ENCODE measurements at regions not wholly inside any gene's neighbourhood (a gene's known extent, or its start where the extent isn't known, plus 50 kb on each side); places are given as distances from the start of the nearest gene placed in this dataset.
"Not testable (repeated sequence)": the region's sequence is repeated elsewhere in the genome, so short reads cannot be mapped to it uniquely, and the experiment has no call there.

DNA sequence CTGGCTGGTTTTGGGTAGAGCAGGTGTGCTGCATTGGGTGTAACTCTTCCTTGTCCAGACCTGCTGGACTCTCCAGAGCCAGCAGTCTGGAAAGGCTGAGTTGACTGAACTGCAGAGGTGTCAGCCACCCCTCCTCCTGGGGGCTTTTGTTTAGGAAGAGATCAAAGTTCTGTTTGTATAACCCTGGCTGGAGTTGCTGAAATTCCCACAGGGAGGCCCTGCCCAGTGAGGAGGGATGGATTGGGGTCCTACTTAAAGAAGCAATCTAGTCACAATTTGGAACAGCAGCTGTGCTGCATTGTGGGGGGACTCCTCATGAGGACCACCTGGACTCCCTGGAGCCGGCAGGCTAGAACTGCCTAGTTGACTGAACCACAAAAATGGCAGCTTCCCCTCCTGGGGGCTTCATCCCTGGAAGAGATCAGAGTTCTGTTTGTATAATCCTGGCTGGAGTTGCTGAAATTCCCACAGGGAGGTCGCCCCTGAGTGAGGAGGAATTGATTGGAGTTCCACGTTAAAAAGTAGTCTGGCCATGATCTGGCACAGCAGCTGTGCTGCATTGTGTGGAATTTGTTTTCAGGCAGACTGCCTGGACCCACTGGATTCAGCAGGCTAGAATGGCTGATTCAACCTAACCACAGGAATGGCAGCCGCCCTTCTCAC is 264.9 kb upstream of the ZC4H2 start:
- TF ChIP-seq CTCF (IDR thresholded peaks at IDR 0.05; ENCODE audit: low read depth, low read length, missing control alignments) = no peak
- in situ Hi-C loops (cut with HindIII; ENCODE audit: low pct_ligation_motif_present, low sequenced_read_pairs) = no loop called here
- DNase-seq = no peak
- no peaks in the 10 kb centered on the region for H3K27me3 ChIP-seq (replicated peaks)
- no peaks in the 10 kb centered on the region for H3K36me3 ChIP-seq (replicated peaks)
- H3K4me3 ChIP-seq (ENCODE audit: low read depth, low read length) = no peak overlapping the region
- no peak overlapping the region for H3K27ac ChIP-seq

DNA sequence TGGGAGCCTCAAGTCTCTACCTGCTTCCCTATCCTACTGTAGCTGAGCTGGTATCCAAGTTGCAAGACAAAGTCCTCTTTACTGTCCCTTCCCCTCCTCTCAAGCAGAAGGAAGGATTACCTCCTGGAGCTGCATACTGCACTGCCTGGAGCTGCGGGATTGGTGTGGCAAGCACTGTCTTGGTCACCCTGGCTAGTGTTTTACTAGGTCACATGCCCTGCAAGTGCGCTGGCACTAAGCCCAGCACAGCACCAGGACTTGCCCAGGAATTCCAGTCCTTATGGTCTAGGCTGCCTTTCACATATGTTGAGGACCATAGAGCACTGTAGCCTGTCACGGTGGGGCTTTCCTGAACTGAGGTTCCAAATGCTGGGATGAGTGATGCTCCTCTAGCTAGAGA is 227.3 kb upstream of the ZC4H2 start:
- Histone ChIP-seq H3K27ac (no peak overlapping the region), H3K27me3 (replicated peaks) (no peaks in the 10 kb centered on the region), H3K4me3 (ENCODE audit: low read depth, low read length) (no peak overlapping the region), H3K36me3 (replicated peaks) (no peaks in the 10 kb centered on the region)
- in situ Hi-C loops (cut with HindIII; ENCODE audit: low pct_ligation_motif_present, low sequenced_read_pairs) = no loop called here
- no peak for TF ChIP-seq CTCF (IDR thresholded peaks at IDR 0.05; ENCODE audit: low read depth, low read length, missing control alignments)
- DNase-seq = no peak

DNA sequence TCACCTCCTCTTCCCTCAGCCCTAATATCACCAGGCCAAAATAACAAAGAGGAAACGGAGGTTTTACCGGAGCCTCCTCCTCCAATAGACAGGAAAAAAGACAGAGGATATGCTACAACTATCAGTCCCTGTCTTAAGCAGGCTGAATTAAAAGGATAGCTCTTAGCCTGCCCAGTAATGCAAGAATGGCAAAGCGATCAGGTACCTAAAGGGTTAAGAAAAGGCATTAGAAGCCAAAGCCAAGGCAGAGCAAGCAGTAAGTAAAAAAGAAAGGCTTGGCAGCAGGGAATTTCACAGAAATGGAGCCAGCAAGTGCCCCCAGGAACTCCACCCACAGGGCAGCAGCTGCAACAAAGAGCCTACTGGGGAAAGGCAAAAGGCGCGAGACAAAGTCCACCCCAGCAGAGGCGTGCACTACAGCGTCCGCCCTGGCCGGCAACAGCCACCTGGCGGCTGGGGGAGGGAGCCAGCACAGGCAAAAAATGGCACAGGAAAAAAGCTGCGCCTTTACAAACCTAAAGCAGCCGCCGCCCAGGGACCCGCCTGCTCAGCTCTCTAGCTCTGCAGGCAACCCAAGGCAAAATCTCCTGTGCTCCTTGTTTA is 220.6 kb upstream of the ZC4H2 start:
- H3K27ac ChIP-seq = no peak overlapping the region
- no peaks in the 10 kb centered on the region for H3K36me3 ChIP-seq (replicated peaks)
- TF ChIP-seq CTCF (IDR thresholded peaks at IDR 0.05; ENCODE audit: low read depth, low read length, missing control alignments) = no peak
- H3K4me3 ChIP-seq (ENCODE audit: low read depth, low read length) = no peak overlapping the region
- in situ Hi-C loops (cut with HindIII; ENCODE audit: low pct_ligation_motif_present, low sequenced_read_pairs) = no loop called here
- H3K27me3 ChIP-seq (replicated peaks) = no peaks in the 10 kb centered on the region
- no peak for DNase-seq

DNA sequence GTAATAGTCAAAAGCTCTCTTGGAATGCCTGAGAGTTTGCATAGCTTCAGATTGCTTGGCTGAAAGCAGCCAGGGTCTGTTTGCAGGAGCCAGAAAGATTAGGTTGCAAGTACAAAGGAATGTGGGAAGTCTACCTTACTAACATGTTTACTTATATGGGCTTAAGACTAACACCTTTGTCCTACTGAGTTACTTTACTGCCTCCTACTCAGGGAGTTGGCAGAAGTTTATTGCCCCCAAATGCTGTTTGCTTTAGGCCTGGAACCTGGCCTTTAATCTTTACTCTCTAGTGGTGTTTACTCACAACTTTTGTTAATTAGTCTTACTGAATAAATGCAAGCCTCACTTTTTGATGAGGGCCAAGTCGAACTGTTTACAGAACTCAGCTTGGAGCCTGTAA is 219.4 kb upstream of the ZC4H2 start:
- Histone ChIP-seq H3K36me3 (replicated peaks) (no peaks in the 10 kb centered on the region), H3K27ac (no peak overlapping the region), H3K27me3 (replicated peaks) (no peaks in the 10 kb centered on the region), H3K4me3 (ENCODE audit: low read depth, low read length) (no peak overlapping the region)
- DNase-seq = no peak
- in situ Hi-C loops (cut with HindIII; ENCODE audit: low pct_ligation_motif_present, low sequenced_read_pairs) = no loop called here
- no peak for TF ChIP-seq CTCF (IDR thresholded peaks at IDR 0.05; ENCODE audit: low read depth, low read length, missing control alignments)

GRCh38 chrX:65194547-65194946 is 218.3 kb upstream of the ZC4H2 start:
- in situ Hi-C loops (cut with HindIII; ENCODE audit: low pct_ligation_motif_present, low sequenced_read_pairs) = no loop called here
- no peak overlapping the region for H3K27ac ChIP-seq
- H3K36me3 ChIP-seq (replicated peaks) = no peaks in the 10 kb centered on the region
- TF ChIP-seq CTCF (IDR thresholded peaks at IDR 0.05; ENCODE audit: low read depth, low read length, missing control alignments) = no peak
- no peaks in the 10 kb centered on the region for H3K27me3 ChIP-seq (replicated peaks)
- DNase-seq = no peak
- no peak overlapping the region for H3K4me3 ChIP-seq (ENCODE audit: low read depth, low read length)

DNA sequence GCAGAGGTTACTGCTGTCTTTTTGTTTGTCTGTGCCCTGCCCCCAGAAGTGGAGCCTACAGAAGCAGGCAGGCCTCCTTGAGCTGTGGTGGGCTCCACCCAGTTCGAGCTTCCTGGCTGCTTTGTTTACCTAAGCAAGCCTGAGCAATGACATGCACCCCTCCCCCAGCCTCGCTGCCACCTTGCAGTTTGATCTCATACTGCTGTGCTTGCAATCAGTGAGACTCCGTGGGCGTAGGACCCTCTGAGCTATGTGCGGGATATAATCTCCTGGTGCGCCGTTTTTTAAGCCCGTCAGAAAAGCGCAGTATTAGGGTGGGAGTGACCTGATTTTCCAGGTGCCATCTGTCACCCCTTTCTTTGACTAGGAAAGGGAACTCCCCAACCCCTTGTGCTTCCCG is 187.1 kb upstream of the ZC4H2 start:
- in situ Hi-C loops (cut with HindIII; ENCODE audit: low pct_ligation_motif_present, low sequenced_read_pairs); H3K36me3 ChIP-seq (replicated peaks); H3K4me3 ChIP-seq (ENCODE audit: low read depth, low read length); H3K27ac ChIP-seq; DNase-seq; H3K27me3 ChIP-seq (replicated peaks): not testable (repeated sequence)
